MM.1S (cell line): ENCODE measurements at regions not wholly inside any gene's neighbourhood (a gene's known extent, or its start where the extent isn't known, plus 50 kb on each side); places are given as distances from the start of the nearest gene placed in this dataset.
A peak's percentile ranks its signal among the peaks of the same experiment; 100 is the strongest.

Experiments used
- DNase-seq: peaks from one replicate; pipeline ENCODE4 v3.0.0-alpha.2; 2015
- H2AFZ ChIP-seq: fragments of 300-600 bp; sonication (generic); 2 replicates; pipeline ENCODE4 v1.6.0; 2016; ENCODE audit warnings: antibody characterized with exemption, low read length
- H3F3A ChIP-seq: fragments of 300-600 bp; sonication (generic); 2 replicates; pipeline ENCODE4 v1.6.1; 2016; ENCODE audit warnings: mild to moderate bottlenecking, antibody characterized with exemption, low read length, moderate library complexity, mixed read lengths; ENCODE audit not compliant: insufficient read depth
- H3K27ac ChIP-seq: fragments of 300-600 bp; sonication (generic); 2 replicates; pipeline ENCODE4 v1.5.1; 2016; ENCODE audit warnings: mild to moderate bottlenecking, low read length
- H3K27me3 ChIP-seq: fragments of 300-600 bp; sonication (generic); replicated peaks from 2 replicates; pipeline ENCODE4 v1.6.0; 2016; ENCODE audit warnings: low read length; ENCODE audit not compliant: insufficient read depth
- H3K36me3 ChIP-seq: fragments of 300-600 bp; sonication (generic); replicated peaks from 2 replicates; pipeline ENCODE4 v1.6.1; 2016; ENCODE audit warnings: mild to moderate bottlenecking, low read length, mixed read lengths; ENCODE audit not compliant: insufficient read depth
- H3K4me1 ChIP-seq: fragments of 300-600 bp; sonication (generic); 2 replicates; pipeline ENCODE4 v1.6.1; 2016; ENCODE audit warnings: low read length, mixed read lengths
- H3K4me2 ChIP-seq: fragments of 300-600 bp; sonication (generic); 2 replicates; pipeline ENCODE4 v1.6.0; 2016; ENCODE audit warnings: low read depth, low read length
- H3K4me3 ChIP-seq: fragments of 300-600 bp; sonication (generic); 2 replicates; pipeline ENCODE4 v1.5.1; 2016; ENCODE audit warnings: low read length, mixed read lengths
- H3K79me2 ChIP-seq: fragments of 300-600 bp; sonication (generic); 2 replicates; pipeline ENCODE4 v1.6.1; 2016; ENCODE audit warnings: mixed run types, low read length, mixed read lengths
- H3K9ac ChIP-seq: fragments of 300-600 bp; sonication (generic); 2 replicates; pipeline ENCODE4 v1.6.1; 2016; ENCODE audit warnings: low read length, mixed read lengths
- H3K9me2 ChIP-seq: fragments of 300-600 bp; sonication (generic); replicated peaks from 2 replicates; pipeline ENCODE4 v1.6.1; 2016; ENCODE audit warnings: mild to moderate bottlenecking, low read length, mixed read lengths; ENCODE audit not compliant: insufficient read depth
- H3K9me3 ChIP-seq: fragments of 300-600 bp; sonication (generic); replicated peaks from 2 replicates; pipeline ENCODE4 v1.6.1; 2016; ENCODE audit warnings: mild to moderate bottlenecking, low read length, mixed read lengths; ENCODE audit not compliant: insufficient read depth
- H4K20me1 ChIP-seq: fragments of 300-600 bp; sonication (generic); 2 replicates; pipeline ENCODE4 v1.6.1; 2016; ENCODE audit warnings: mild to moderate bottlenecking, low read length, moderate library complexity, mixed read lengths; ENCODE audit not compliant: insufficient read depth
- EZH2 ChIP-seq: fragments of 300-600 bp; sonication (generic); optimal IDR thresholded peaks from 2 replicates; pipeline ENCODE3; 2017; ENCODE audit warnings: low read depth, mild to moderate bottlenecking, antibody characterized with exemption, low read length, mixed read lengths
- EZH2phosphoT487 ChIP-seq: fragments of 300-600 bp; sonication (generic); IDR thresholded peaks from 2 replicates; pipeline ENCODE4 v1.6.1; 2018; ENCODE audit warnings: antibody characterized with exemption, low read length
- TF ChIP-seq, protein P1 (sequence below): fragments of 300-600 bp; sonication (generic); IDR thresholded peaks from 2 replicates; pipeline ENCODE4 v1.5.1; 2016; ENCODE audit warnings: antibody characterized with exemption, low read length, mixed read lengths

GRCh38 chr10:124227055-124227975 is 133.9 kb upstream of the CHST15 start:
- H3K9me3 ChIP-seq, result no peaks in the 10 kb centered on the region
- H3K27me3 ChIP-seq, result no peaks in the 10 kb centered on the region
- H3K9me2 ChIP-seq, result no peaks in the 10 kb centered on the region
- H3K9ac ChIP-seq, result no peak overlapping the region
- H3K4me3 ChIP-seq, result no peak overlapping the region
- H3K36me3 ChIP-seq, result no peaks in the 10 kb centered on the region
- no peaks in the 10 kb centered on the region for H3K79me2 ChIP-seq
- no peak overlapping the region for H3K4me2 ChIP-seq
- TF ChIP-seq EZH2 (no peak), EZH2phosphoT487 (no peak)
- TF ChIP-seq, protein P1, sequence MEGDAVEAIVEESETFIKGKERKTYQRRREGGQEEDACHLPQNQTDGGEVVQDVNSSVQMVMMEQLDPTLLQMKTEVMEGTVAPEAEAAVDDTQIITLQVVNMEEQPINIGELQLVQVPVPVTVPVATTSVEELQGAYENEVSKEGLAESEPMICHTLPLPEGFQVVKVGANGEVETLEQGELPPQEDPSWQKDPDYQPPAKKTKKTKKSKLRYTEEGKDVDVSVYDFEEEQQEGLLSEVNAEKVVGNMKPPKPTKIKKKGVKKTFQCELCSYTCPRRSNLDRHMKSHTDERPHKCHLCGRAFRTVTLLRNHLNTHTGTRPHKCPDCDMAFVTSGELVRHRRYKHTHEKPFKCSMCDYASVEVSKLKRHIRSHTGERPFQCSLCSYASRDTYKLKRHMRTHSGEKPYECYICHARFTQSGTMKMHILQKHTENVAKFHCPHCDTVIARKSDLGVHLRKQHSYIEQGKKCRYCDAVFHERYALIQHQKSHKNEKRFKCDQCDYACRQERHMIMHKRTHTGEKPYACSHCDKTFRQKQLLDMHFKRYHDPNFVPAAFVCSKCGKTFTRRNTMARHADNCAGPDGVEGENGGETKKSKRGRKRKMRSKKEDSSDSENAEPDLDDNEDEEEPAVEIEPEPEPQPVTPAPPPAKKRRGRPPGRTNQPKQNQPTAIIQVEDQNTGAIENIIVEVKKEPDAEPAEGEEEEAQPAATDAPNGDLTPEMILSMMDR, result no peak
- peaks cover 2% of the 10 kb centered on the region; the same call in 1 of the 2 replicates for H3K4me1 ChIP-seq
- no peak for DNase-seq
- H3K27ac ChIP-seq, result no peak overlapping the region
- no peak overlapping the region for H2AFZ ChIP-seq
- H3F3A ChIP-seq, result no peaks in the 10 kb centered on the region
- no peaks in the 10 kb centered on the region for H4K20me1 ChIP-seq

GRCh38 chr10:124226271-124227054 is 133.1 kb upstream of the CHST15 start:
- Histone ChIP-seq H4K20me1 (no peaks in the 10 kb centered on the region), H3K79me2 (no peaks in the 10 kb centered on the region), H3K36me3 (no peaks in the 10 kb centered on the region), H3K4me2 (no peak overlapping the region), H2AFZ (no peak overlapping the region), H3K9me3 (no peaks in the 10 kb centered on the region), H3K9ac (no peak overlapping the region), H3K4me1 (peaks cover 11% of the 10 kb centered on the region), H3K27ac (no peak overlapping the region), H3K9me2 (no peaks in the 10 kb centered on the region), H3F3A (no peaks in the 10 kb centered on the region), H3K27me3 (no peaks in the 10 kb centered on the region), H3K4me3 (no peak overlapping the region)
- TF ChIP-seq EZH2 (no peak), EZH2phosphoT487 (no peak)
- TF ChIP-seq, protein P1, result no peak
- no peak for DNase-seq

DNA sequence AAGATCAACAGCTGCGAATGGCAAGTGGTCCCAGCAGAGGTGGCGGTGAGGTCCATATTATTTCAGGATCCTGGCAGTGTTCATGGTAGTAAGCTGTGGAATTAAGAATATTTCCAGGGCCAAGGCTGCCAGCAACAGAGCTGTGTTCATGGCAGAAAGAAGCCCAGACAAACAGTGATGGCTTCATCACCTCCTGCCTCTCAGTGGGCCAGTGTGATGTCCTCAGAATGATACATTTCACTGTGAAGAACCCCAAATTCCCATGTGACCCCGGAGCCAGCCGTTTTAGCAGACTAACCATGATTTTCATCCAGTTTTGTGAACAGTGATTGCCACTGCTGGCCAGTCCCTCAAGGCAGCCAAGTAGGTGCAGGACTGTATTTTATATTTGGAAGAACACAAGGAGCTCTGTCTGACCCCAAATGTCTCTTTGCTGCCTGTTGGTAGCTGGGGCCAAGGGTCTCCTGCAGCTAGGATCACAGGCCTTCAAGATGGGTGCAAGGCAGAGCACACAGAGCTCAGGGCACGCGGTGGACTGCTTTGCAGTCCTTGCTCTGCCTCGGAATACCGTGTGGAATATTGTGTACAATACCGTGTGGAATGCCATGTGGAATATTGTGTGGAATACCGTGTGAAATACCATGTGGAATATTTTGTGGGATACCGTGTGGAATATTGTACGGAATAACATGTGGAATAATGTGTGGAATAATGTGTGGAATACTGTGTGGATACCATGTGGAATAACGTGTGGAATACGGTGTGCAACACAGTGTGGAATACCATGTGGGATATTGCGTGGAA is 132.3 kb upstream of the CHST15 start:
- Histone ChIP-seq H3K9me2 (no peaks in the 10 kb centered on the region), H3K36me3 (no peaks in the 10 kb centered on the region), H3K4me1 (peaks cover 19% of the 10 kb centered on the region), H3K27me3 (no peaks in the 10 kb centered on the region), H3K9me3 (no peaks in the 10 kb centered on the region), H2AFZ (no peak overlapping the region), H4K20me1 (no peaks in the 10 kb centered on the region), H3K27ac (peak overlapping the region; percentile 5; the same call in 1 of the 2 replicates), H3K9ac (no peak overlapping the region), H3K4me3 (no peak overlapping the region), H3K79me2 (no peaks in the 10 kb centered on the region), H3F3A (no peaks in the 10 kb centered on the region), H3K4me2 (no peak overlapping the region)
- TF ChIP-seq, protein P1, result no peak
- no peak for TF ChIP-seq EZH2
- peak; percentile 35 for DNase-seq
